GM12873 (cell line): ENCODE measurements at regions not wholly inside any gene's neighbourhood (a gene's known extent, or its start where the extent isn't known, plus 50 kb on each side); places are given as distances from the start of the nearest gene placed in this dataset.

ENCODE experiments used
- TF ChIP-seq, protein P1 (sequence below): IDR thresholded peaks from 2 replicates; pipeline ENCODE4 v1.5.1; 2012; ENCODE audit warnings: low read depth, mild to moderate bottlenecking, moderate library complexity, low read length, control low read depth; ENCODE audit not compliant: insufficient read depth; ENCODE audit errors: missing control alignments

DNA sequence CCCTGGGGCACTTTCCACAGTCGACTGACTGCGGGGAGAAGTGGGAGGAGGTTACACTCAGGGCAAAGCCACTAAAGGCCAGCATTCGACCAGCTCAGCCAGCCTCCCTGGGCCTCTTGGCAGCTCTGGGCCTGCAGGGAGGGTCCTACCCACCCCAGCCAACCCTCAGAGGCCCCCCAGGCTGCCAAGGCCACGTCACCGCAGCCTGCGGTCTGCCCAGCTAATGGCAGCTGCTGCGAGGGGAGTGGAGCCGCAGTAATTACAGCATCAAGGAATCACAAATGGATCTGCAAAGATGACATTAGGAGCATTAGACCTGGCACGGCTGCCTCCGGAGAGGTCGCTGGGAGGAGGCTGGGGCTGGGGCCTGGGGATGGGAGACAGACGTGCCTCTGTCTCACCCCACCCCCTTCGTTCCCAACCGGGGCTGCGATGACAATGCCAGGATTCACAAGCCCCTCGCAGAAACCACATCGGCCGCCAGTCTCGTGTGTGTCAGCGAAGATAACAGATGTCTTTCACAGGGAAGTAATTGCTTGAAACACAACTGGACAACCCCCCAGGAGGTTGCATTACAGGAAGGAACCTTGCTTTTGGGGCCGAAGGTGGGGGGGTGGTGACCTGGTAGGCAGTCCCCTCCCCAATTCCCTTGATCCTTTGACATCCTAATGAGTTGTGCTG is 367.6 kb downstream of the BCOR start:
- TF ChIP-seq, protein P1, sequence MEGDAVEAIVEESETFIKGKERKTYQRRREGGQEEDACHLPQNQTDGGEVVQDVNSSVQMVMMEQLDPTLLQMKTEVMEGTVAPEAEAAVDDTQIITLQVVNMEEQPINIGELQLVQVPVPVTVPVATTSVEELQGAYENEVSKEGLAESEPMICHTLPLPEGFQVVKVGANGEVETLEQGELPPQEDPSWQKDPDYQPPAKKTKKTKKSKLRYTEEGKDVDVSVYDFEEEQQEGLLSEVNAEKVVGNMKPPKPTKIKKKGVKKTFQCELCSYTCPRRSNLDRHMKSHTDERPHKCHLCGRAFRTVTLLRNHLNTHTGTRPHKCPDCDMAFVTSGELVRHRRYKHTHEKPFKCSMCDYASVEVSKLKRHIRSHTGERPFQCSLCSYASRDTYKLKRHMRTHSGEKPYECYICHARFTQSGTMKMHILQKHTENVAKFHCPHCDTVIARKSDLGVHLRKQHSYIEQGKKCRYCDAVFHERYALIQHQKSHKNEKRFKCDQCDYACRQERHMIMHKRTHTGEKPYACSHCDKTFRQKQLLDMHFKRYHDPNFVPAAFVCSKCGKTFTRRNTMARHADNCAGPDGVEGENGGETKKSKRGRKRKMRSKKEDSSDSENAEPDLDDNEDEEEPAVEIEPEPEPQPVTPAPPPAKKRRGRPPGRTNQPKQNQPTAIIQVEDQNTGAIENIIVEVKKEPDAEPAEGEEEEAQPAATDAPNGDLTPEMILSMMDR, result no peak

DNA sequence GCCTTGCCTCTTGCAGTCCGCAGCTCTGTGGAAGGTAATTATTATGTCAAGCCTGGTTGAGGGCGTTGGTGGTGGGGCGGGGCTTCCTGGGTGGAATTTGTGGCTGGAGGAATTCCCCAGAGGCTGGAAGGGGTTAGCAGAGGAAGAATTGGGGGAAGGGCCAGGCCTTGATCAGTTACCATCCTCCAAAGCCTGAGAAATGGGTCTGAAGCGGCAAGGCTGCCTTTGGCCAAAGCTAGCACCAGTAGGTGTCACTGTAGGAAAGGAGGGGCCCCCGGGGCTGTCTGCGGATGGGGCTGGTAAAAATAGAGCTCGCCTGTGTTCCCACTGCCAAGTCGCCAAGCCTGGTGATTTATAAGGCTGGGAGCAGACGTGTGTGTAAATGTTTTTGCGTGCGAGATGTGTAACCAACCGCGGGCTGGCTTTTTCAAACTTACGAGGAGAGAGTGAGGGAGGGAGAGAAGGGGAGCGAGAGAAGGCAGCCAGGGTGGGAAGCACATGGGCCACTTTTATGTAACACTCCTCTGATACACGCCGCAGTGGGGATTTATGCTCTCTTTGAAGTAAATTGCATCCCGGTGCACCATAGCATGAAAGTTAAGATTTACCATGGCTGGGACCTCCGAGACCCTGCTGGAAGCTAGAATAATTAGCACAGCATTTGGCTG is 367.0 kb downstream of the BCOR start:
- TF ChIP-seq, protein P1, result peak; percentile 71

DNA sequence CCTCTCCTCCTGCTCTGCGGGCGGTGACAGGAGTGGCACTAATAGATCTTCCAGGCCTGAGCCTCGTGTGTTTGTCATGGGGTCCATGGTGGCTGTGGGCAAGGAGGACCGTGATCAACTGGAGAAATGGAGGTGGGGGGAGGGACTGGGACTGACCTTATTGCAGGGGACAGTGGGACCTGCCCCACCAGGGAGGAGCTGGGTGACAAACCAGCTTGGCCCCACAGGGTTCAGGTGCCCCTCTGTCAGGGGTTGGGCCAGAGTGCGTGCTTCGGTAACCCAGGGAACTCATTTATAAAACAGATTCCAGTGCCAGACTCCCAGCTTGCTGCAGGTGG is 366.5 kb downstream of the BCOR start:
- TF ChIP-seq, protein P1, result no peak

DNA sequence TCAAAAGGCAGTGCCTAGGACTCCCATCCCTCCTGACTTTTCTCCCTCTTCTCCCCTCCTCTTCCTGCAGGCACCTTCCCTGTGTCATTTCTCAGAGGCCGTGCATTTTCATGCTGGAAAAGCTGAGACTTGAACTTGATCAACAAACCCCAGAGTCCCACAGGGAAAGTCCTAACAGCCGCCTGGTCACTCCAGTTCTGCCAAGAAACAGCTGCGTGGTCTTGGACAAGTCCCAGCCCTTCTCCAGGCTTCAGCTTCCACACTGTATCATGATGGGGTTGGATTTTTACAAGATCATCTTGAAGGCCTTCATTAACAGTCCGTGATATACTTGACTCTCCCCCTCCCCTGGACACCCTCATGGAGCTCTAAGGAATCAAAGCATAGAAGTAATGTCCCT is 366.0 kb downstream of the BCOR start:
- TF ChIP-seq, protein P1, result no peak

DNA sequence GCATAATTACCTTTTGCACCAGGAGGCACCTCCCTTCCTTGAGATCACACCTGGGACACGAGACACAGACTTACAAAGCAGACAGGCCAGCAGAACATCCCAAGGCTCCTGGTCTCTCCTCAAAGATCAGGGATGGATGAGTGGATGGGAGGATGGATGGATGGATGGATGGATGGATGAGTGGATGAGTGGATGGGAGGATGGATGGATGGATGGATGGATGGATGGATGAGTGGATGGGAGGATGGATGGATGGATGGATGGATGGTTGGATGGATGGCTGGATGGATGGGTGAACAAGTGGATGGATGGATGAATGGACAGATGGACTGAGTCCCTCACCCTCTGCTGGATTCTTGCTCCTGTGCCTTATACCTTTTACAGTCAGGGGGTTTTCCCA is 364.0 kb downstream of the BCOR start:
- TF ChIP-seq, protein P1, result no peak

DNA sequence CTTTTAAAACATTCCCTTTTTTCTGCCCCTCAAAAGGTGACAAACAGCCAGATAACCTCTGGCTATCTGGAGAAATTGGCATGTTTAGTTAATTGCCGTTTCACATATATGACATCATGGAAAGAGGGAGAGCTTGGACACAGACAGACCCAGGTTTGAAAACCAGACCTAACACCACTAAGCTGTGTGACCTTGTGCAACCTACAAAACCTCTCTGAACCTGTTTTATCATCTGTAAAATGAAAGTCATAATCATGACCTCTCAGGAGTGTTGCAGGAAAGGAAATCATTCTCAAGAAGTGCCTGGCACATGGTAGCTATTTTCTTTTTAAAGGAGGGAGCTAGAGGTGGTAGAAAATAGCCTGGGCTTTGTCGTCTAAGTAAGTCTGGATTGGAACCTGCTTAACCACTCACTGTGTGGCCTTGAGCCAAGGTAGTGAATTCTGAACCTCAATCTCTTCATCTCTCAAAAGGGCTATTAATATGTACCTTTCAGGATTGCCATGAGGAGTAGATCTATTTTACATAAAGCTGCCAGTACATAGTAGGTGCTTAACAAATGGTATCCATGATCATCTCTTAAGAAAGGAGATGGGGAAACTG is 363.5 kb downstream of the BCOR start:
- TF ChIP-seq, protein P1, result no peak
